ENCODE measurements at regions not wholly inside any gene's neighbourhood (a gene's known extent, or its start where the extent isn't known, plus 50 kb on each side); places are given as distances from the start of the nearest gene placed in this dataset.
"Not testable (repeated sequence)": the region's sequence is repeated elsewhere in the genome, so short reads cannot be mapped to it uniquely, and the experiment has no call there.

DNA sequence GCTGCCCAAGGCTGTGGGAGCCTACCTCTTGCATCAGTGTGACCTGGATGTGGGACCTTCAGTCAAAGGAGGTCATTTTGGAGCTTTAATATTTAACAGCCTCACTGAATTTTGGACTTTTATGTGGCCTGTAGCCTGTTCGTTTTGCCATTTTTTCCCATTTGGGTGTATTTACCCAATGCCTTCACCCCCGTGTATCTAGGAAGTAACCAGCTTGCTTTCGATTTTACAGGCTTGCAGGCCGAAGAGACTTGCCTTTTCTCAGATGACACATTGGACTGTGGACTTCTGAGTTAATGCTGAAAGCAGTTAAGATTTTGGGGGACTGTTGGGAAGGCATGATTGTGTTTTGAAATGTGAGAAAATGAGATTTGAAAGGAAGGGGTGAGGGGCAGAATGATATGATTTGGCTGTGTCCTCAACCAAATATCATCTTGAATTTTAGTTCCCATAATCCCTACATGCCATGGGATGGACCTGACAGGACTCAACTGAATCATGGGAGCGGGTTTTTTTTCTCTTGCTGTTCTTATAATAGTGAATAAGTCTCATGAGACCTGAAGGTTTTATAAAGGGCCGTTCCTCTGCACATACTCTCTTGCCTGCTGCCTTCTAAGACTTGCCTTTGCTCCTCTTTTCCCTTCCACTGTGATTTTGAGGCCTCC, 324.6 kb downstream of the UBE2NL start:
- TF ChIP-seq, protein P1, sequence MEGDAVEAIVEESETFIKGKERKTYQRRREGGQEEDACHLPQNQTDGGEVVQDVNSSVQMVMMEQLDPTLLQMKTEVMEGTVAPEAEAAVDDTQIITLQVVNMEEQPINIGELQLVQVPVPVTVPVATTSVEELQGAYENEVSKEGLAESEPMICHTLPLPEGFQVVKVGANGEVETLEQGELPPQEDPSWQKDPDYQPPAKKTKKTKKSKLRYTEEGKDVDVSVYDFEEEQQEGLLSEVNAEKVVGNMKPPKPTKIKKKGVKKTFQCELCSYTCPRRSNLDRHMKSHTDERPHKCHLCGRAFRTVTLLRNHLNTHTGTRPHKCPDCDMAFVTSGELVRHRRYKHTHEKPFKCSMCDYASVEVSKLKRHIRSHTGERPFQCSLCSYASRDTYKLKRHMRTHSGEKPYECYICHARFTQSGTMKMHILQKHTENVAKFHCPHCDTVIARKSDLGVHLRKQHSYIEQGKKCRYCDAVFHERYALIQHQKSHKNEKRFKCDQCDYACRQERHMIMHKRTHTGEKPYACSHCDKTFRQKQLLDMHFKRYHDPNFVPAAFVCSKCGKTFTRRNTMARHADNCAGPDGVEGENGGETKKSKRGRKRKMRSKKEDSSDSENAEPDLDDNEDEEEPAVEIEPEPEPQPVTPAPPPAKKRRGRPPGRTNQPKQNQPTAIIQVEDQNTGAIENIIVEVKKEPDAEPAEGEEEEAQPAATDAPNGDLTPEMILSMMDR (IDR thresholded peaks at IDR 0.05): not testable (repeated sequence)
- TF ChIP-seq POLR2A (IDR thresholded peaks at IDR 0.05): not testable (repeated sequence)

All from adrenal gland (tissue), 5 donors.